ENCODE measurements at regions not wholly inside any gene's neighbourhood (a gene's known extent, or its start where the extent isn't known, plus 50 kb on each side); places are given as distances from the start of the nearest gene placed in this dataset.

- TF ChIP-seq EZH2 (IDR thresholded peaks at IDR 0.05; ENCODE audit: low read length, unreplicated experiment) = no peak
- TF ChIP-seq CTCF (conservative IDR thresholded peaks at IDR 0.05; ENCODE audit: low read depth, low read length) = no peak
Observed at GRCh38 chr10:59562126-59562525, 147.5 kb downstream of the SLC16A9 start.
